Body of pancreas (tissue), 4 donors: ENCODE measurements at regions not wholly inside any gene's neighbourhood (a gene's known extent, or its start where the extent isn't known, plus 50 kb on each side); places are given as distances from the start of the nearest gene placed in this dataset.
A peak's percentile ranks its signal among the peaks of the same experiment; 100 is the strongest.

ENCODE experiments used
- ATAC-seq: fragments of 150-250 bp; one replicate; pipeline ENCODE4 v1.9.1; 2016
- DNase-seq, 4 donors: peaks; one replicate each; pipeline ENCODE4 v3.0.0-alpha.2; 2019
- H3K27ac ChIP-seq, 4 donors: fragments of 200-600 bp; sonication (generic); 1 replicate in 3 of 4; 2 replicates in 1 of 4; pipeline versions ENCODE4 v1.5.1 to v1.6.1; 2016 to 2019; ENCODE audit warnings: mild to moderate bottlenecking in 1 of 4, mixed read lengths in 1 of 4, moderate library complexity in 1 of 4
- H3K27me3 ChIP-seq, 2 donors: fragments of 200-600 bp; sonication (generic); one replicate each; pipeline ENCODE4 v1.6.0; 2016; ENCODE audit warnings: mild to moderate bottlenecking in 1 of 2
- H3K36me3 ChIP-seq, 2 donors: fragments of 200-600 bp; sonication (generic); replicated peaks in 1 of 2; 2 replicates each; pipeline ENCODE4 v1.5.1; 2016; ENCODE audit warnings: low read depth in 2 of 2; ENCODE audit not compliant: insufficient read depth in 1 of 2
- H3K4me1 ChIP-seq: fragments of 200-600 bp; sonication (generic); one replicate; pipeline ENCODE4 v1.6.0; 2016
- H3K4me3 ChIP-seq, 2 donors: fragments of 200-600 bp; sonication (generic); 1 replicate in 1 of 2; 2 replicates in 1 of 2; pipeline ENCODE4 v1.5.1; 2016 to 2019
- H3K9me3 ChIP-seq, 3 donors: fragments of 200-600 bp; sonication (generic); 1 replicate in 2 of 3; 2 replicates in 1 of 3; pipeline ENCODE4 v1.5.1; 2016
- CTCF ChIP-seq, 7 experiments: fragments of 450-650 bp in 4 of 7; fragments of 200-600 bp in 3 of 7; sonication (generic) in 3 of 7; IDR thresholded peaks; one replicate each; pipeline ENCODE4 v1.5.1; 2016 to 2019; ENCODE audit warnings: antibody characterized with exemption in 7 of 7
- POLR2A ChIP-seq, 3 donors: fragments of 450-650 bp; IDR thresholded peaks; one replicate each; pipeline ENCODE4 v1.6.1; 2016; ENCODE audit warnings: antibody characterized with exemption in 3 of 3, mild to moderate bottlenecking in 2 of 3
- WGBS, 2 donors: methylation state at CpG; one replicate each; pipeline ENCODE4 v1.1.5; 2017; 5-methylcytosine and 5-hydroxymethylcytosine counted together
- intact Hi-C: fragments of 100-400 bp; cut with DNase I; formaldehyde crosslinking; loops from one replicate; pipeline ENCODE4 v1.15.1; 2023

GRCh38 chr13:34320084-34320483 is 502.1 kb downstream of the RFC3 start:
- no peaks in the 10 kb centered on the region for H3K36me3 ChIP-seq
- DNase-seq (no peak), ATAC-seq (no peak)
- H3K9me3 ChIP-seq: no peaks in the 10 kb centered on the region
- TF ChIP-seq CTCF (IDR thresholded peaks at IDR 0.05) (no peak), POLR2A (IDR thresholded peaks at IDR 0.05) (no peak)
- 74 to 87% methylated on average over 1 of the region's 1 CpG for WGBS, 2 donors
- H3K27ac ChIP-seq: no peak overlapping the region
- no peaks in the 10 kb centered on the region for H3K27me3 ChIP-seq
- no peak overlapping the region for H3K4me3 ChIP-seq
- H3K4me1 ChIP-seq: peaks cover 11% of the 10 kb centered on the region
- intact Hi-C loops: no loop called here

- ATAC-seq: peak; percentile 59
- intact Hi-C loops: no loop called here
- Histone ChIP-seq H3K27me3 (no peaks in the 10 kb centered on the region), H3K27ac (no peak overlapping the region), H3K4me3 (no peak overlapping the region), H3K9me3 (no peaks in the 10 kb centered on the region), H3K36me3 (no peaks in the 10 kb centered on the region), H3K4me1 (peaks cover 11% of the 10 kb centered on the region)
- TF ChIP-seq CTCF (IDR thresholded peaks at IDR 0.05) (no peak), POLR2A (IDR thresholded peaks at IDR 0.05) (no peak)
- 59 to 73% methylated on average over 9 of the region's 9 CpGs for WGBS, 2 donors
- peak in 3 of 4 donors; percentile 14 to 31 (median 14) for DNase-seq
Observed at GRCh38 chr13:34322014-34322742, 504.2 kb downstream of the RFC3 start.

GRCh38 chr13:34322743-34323074 is 504.8 kb downstream of the RFC3 start:
- TF ChIP-seq CTCF (IDR thresholded peaks at IDR 0.05) (no peak), POLR2A (IDR thresholded peaks at IDR 0.05) (no peak)
- Histone ChIP-seq H3K9me3 (no peaks in the 10 kb centered on the region), H3K36me3 (no peaks in the 10 kb centered on the region), H3K4me1 (peaks cover 11% of the 10 kb centered on the region), H3K27ac (peak overlapping the region in 1 of 4 donors; percentile 19), H3K4me3 (no peak overlapping the region), H3K27me3 (no peaks in the 10 kb centered on the region)
- ATAC-seq (peak; percentile 24), DNase-seq (no peak)
- intact Hi-C loops: no loop called here
- WGBS, 2 donors: 35 to 36% methylated on average over 3 of the region's 3 CpGs

- WGBS, 2 donors: 82 to 84% methylated on average over 20 of the region's 20 CpGs
- Histone ChIP-seq H3K27me3 (no peaks in the 10 kb centered on the region), H3K36me3 (no peaks in the 10 kb centered on the region), H3K4me1 (no peaks in the 10 kb centered on the region), H3K27ac (no peak overlapping the region), H3K9me3 (no peaks in the 10 kb centered on the region), H3K4me3 (no peak overlapping the region)
- TF ChIP-seq CTCF (IDR thresholded peaks at IDR 0.05): no peak
- TF ChIP-seq POLR2A (IDR thresholded peaks at IDR 0.05): no peak
- DNase-seq (peak in 2 of 4 donors; percentile 15 to 21), ATAC-seq (no peak)
- intact Hi-C loops: no loop called here
Observed at GRCh38 chr13:34335014-34336007, 517.4 kb downstream of the RFC3 start.
